GM13976 (cell line): ENCODE measurements at regions not wholly inside any gene's neighbourhood (a gene's known extent, or its start where the extent isn't known, plus 50 kb on each side); places are given as distances from the start of the nearest gene placed in this dataset.
A peak's percentile ranks its signal among the peaks of the same experiment; 100 is the strongest.

Source experiments
- DNase-seq: peaks from one replicate; pipeline ENCODE4 v3.0.0; 2012; ENCODE audit warnings: low spot score
- CTCF ChIP-seq: IDR thresholded peaks from 2 replicates; pipeline ENCODE4 v1.5.1; 2012; ENCODE audit warnings: borderline replicate concordance, mild to moderate bottlenecking; ENCODE audit not compliant: insufficient read depth; ENCODE audit errors: extremely low read depth, missing control alignments, control extremely low read depth
- in situ Hi-C: fragments of 300-500 bp; cut with MboI; formaldehyde crosslinking; loops from one replicate; pipeline ENCODE4 v1.12.0; 2022; ENCODE audit warnings: low sequenced_read_pairs, mixed read lengths, inconsistent platforms; ENCODE audit not compliant: unreplicated experiment

GRCh38 chr2:76612764-76613163 is 902.0 kb upstream of the GCFC2 start:
- no peak for DNase-seq
- in situ Hi-C loops: no loop called here
- TF ChIP-seq CTCF: no peak

GRCh38 chr2:76610451-76610850 is 899.7 kb upstream of the GCFC2 start:
- in situ Hi-C loops: no loop called here
- no peak for TF ChIP-seq CTCF

GRCh38 chr2:76599732-76600368 is 889.1 kb upstream of the GCFC2 start:
- in situ Hi-C loops: loop anchor here (25.0 kb wide), 1 partner anchor 813 kb away; no protein-coding TSS in a partner anchor
- DNase-seq: peak; percentile 58
- TF ChIP-seq CTCF: peak; percentile 71

More at GRCh38 chr2:76610451-76610850, 899.7 kb upstream of the GCFC2 start:
- no peak for DNase-seq

- DNase-seq: no peak
- in situ Hi-C loops: loop anchor here (25.0 kb wide), 1 partner anchor 797 kb away; no protein-coding TSS in a partner anchor
- no peak for TF ChIP-seq CTCF
These were observed 873.8 kb upstream of the GCFC2 start for GRCh38 chr2:76584474-76584873.

GRCh38 chr2:76579911-76580310 is 869.2 kb upstream of the GCFC2 start:
- in situ Hi-C loops: loop anchor here (25.0 kb wide), 1 partner anchor 793 kb away; no protein-coding TSS in a partner anchor
- TF ChIP-seq CTCF: no peak
- DNase-seq: no peak

GRCh38 chr2:76572981-76573380 is 862.3 kb upstream of the GCFC2 start:
- in situ Hi-C loops: no loop called here
- DNase-seq: no peak

More at GRCh38 chr2:76572981-76573380, 862.3 kb upstream of the GCFC2 start:
- TF ChIP-seq CTCF: no peak
